Fibroblast of upper back skin (primary cell): ENCODE measurements at regions not wholly inside any gene's neighbourhood (a gene's known extent, or its start where the extent isn't known, plus 50 kb on each side); places are given as distances from the start of the nearest gene placed in this dataset.

ENCODE experiments used
- DNase-seq: peaks from one replicate; pipeline ENCODE4 v3.0.0-alpha.2; 2013

GRCh38 chr6:155706806-155707205 is 251.2 kb upstream of the NOX3 start:
- no peak for DNase-seq

- DNase-seq, result no peak
These were observed 250.7 kb upstream of the NOX3 start for GRCh38 chr6:155706341-155706740.

- no peak for DNase-seq
These were observed 245.7 kb upstream of the NOX3 start for GRCh38 chr6:155701342-155701741.

GRCh38 chr6:155695495-155695894 is 239.9 kb upstream of the NOX3 start:
- no peak for DNase-seq

GRCh38 chr6:155694419-155694790 is 238.8 kb upstream of the NOX3 start:
- DNase-seq, result no peak

- no peak for DNase-seq
These were observed 238.2 kb upstream of the NOX3 start for GRCh38 chr6:155693573-155694418.

GRCh38 chr6:155690820-155691219 is 235.2 kb upstream of the NOX3 start:
- no peak for DNase-seq

GRCh38 chr6:155687645-155688044 is 232.0 kb upstream of the NOX3 start:
- DNase-seq, result no peak

GRCh38 chr6:155684416-155685196 is 229.0 kb upstream of the NOX3 start:
- no peak for DNase-seq

- DNase-seq, result peak; percentile 49
These were observed 222.7 kb upstream of the NOX3 start for GRCh38 chr6:155678361-155678760.

- no peak for DNase-seq
These were observed 220.7 kb upstream of the NOX3 start for GRCh38 chr6:155676346-155676745.

GRCh38 chr6:155670655-155671054 is 215.0 kb upstream of the NOX3 start:
- DNase-seq, result no peak

GRCh38 chr6:155660251-155660977 is 204.8 kb upstream of the NOX3 start:
- DNase-seq, result no peak

- DNase-seq, result no peak
These were observed 200.4 kb upstream of the NOX3 start for GRCh38 chr6:155656024-155656423.

- no peak for DNase-seq
These were observed 198.8 kb upstream of the NOX3 start for GRCh38 chr6:155654474-155654873.

GRCh38 chr6:155648301-155648700 is 192.7 kb upstream of the NOX3 start:
- DNase-seq, result no peak

- no peak for DNase-seq
These were observed 191.7 kb upstream of the NOX3 start for GRCh38 chr6:155647354-155647753.

GRCh38 chr6:155646443-155646842 is 190.8 kb upstream of the NOX3 start:
- no peak for DNase-seq

- DNase-seq, result peak; percentile 4
These were observed 189.7 kb upstream of the NOX3 start for GRCh38 chr6:155645325-155645724.

- DNase-seq, result no peak
These were observed 186.0 kb upstream of the NOX3 start for GRCh38 chr6:155641603-155642002.

GRCh38 chr6:155638200-155638599 is 182.6 kb upstream of the NOX3 start:
- DNase-seq, result no peak

GRCh38 chr6:155635416-155635815 is 179.8 kb upstream of the NOX3 start:
- DNase-seq, result no peak

GRCh38 chr6:155630085-155630484 is 174.4 kb upstream of the NOX3 start:
- DNase-seq, result peak; percentile 11

GRCh38 chr6:155629652-155630051 is 174.0 kb upstream of the NOX3 start:
- no peak for DNase-seq
